HG03280 (cell line): ENCODE measurements at regions not wholly inside any gene's neighbourhood (a gene's known extent, or its start where the extent isn't known, plus 50 kb on each side); places are given as distances from the start of the nearest gene placed in this dataset.

ENCODE experiments used
- ATAC-seq: cut with Tn5 transposase; IDR thresholded peaks from one replicate; pipeline ENCODE4 v1.9.1; 2021; ENCODE audit warnings: mild to moderate bottlenecking, moderate library complexity; ENCODE audit not compliant: unreplicated experiment

- ATAC-seq, result no peak
These were observed 66.3 kb upstream of the GLI2 start for GRCh38 chr2:120669121-120669952.

DNA sequence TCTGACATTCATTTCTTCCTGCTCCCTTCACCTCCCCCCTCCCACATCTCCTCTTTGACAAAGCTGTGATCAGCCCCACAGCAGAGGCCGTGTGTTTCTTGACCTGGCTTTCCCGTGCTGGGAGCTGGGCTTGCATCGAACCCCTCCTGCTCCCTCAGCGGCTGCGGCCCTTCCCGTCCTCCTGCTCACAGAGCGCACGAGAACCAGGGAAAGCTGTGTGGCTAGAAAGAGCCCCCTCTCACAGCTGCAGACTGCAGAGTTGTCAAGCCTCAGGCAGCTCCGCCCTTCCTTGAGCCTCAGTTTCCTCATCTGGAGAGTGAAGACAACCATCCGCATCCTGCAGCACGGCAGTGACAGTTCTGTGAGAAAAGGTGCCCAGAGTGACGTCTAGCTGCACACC lies 65.7 kb upstream of the GLI2 start:
- ATAC-seq, result no peak

- ATAC-seq, result no peak
These were observed 65.3 kb upstream of the GLI2 start for GRCh38 chr2:120670371-120670770.

- ATAC-seq, result no peak
These were observed 64.7 kb upstream of the GLI2 start for GRCh38 chr2:120670771-120671480.

DNA sequence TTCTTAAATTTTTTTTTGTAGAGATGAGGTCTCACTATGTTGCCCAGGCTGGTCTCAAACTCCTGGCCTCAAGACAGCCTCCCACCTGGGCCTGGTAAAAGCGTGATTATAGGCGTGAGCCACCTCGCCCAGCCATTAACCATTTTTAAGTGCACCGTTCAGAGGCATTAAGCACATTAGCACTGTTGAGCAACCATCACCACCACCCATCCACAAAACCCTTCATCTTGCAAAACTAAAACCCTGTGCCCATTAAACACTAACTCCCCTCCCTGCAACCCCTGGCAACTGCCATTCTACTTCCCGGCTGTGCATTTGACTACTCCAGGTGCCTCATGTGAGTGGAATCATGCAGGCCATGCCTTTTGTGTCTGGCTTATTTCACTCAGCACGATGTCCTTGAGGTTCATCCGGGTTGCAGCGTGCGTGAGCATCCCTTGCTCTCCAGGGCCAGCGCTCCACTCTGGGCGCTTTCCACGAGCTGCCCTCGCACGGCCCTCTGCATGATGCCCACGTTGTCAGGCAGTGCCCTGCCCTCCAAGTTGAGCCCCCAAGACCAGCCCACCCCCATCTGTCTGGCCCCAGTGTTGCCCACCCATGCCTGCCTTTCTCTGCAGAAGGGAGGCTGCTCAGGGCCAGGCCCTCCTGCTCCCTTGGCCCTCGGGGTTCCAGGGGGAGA lies 63.0 kb upstream of the GLI2 start:
- ATAC-seq, result no peak

DNA sequence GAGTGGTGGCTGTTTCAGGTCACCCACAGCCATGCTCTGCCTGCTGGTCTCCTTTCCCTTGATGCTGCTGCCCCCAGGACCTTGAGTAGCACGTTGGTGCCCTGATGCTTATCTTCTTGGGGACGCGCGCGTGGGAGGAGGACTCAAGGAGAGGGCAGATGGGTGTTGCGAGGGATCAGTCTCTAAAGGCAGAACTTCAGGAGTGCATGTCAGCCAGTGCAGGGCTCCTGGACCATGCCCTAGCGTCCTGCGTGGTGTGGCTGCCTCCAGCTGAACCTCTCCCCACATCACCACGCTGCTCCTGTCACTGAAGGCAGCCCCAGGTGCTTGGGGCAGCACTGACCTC lies 62.5 kb upstream of the GLI2 start:
- no peak for ATAC-seq

- no peak for ATAC-seq
These were observed 62.1 kb upstream of the GLI2 start for GRCh38 chr2:120673571-120674061.

DNA sequence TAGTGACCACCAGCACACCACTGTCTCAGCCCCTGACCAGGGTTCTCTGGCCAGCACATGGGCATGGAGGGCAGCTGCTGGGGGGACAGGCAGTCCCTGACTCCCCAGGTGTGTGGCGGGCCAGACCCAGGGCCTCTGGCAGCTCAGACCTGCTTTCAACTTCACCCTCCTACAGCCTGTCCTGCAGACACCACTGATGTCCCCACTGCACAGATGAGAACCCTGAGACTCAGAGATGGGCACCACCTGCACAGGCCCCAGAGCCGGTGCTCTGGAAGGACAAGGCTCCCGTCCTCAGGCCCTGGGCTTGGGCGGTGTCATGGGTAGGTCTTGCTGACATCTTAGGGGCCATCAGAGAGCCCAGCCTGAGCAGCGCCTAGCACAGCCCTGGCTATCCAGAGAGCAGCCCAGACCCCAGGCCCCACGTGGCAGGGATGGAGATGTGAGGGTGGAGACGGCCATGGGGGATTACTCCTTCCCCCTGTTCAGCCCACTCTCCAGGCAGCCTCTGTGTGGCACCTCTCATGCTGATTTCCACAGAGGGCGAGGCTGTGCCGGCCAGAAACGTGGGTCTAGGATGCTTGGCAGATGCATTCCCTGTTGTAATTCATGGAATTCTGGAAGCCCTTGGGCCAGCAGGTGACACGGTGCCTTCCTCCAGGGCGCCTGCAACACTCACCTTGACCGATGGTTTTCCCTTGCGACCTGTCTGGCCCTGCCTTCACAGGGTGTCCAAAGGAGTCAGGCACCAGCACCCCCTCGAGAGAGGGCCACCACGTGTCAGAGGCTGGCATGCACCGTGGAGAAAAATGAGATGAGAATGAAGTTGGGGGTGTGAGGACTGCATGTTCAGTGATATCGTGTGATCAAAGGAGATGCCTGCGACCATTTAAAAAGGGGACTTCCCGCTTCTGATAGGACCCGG lies 61.2 kb upstream of the GLI2 start:
- no peak for ATAC-seq

DNA sequence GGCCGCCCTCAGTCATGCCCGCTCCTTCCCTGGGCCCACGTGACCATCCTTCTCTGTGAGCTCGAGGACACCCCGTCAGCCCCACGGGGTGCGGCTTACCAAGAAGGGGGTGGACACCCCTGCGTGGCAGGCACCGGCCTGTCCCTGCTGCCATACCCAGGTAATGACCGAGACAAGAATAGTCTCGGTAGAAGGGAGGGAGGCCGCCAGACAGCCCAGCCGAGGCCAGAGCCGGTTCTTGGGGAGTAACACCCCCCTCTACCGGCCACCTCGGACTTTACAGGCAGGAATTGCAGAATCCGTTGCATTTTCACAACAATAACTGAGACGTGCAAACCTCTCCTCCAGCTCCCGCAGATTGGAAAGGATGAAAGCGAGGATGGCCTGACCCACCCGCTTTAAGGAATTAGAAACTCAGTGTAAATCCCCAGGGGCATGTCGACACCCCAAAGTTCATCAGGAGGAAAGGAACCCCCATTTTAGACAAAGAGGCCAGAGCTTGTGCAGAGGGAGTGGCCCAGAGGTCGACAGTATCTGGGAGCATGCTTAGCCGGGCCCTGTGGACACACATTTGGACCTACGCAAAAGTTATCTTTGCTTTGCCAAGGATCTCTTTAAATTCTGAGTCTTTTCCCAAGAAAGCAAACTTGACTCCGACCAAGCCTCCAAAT lies 60.1 kb upstream of the GLI2 start:
- no peak for ATAC-seq

GRCh38 chr2:120677221-120677620 lies 58.4 kb upstream of the GLI2 start:
- ATAC-seq, result no peak

- no peak for ATAC-seq
These were observed 57.9 kb upstream of the GLI2 start for GRCh38 chr2:120677696-120678247.

DNA sequence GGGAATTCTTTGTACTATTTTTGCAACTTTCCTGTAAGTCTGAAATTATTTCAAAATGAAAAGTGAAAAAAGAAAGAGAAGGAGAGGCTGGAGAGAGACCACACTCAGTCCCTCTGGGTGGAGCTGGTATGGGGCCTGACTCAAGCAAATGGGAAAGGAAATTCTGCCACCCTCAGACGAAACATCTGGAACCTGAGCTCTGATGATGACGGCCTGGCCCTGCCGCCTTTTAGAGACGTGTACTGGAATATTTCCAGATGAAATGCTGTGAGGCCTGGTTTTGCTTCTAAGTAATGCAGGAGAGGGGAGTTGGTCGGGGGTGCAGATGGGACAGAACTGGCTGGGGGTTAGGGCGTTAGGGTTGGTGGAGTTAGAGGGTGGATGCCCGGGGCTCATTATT lies 57.4 kb upstream of the GLI2 start:
- ATAC-seq, result no peak

GRCh38 chr2:120678926-120679325 lies 56.7 kb upstream of the GLI2 start:
- no peak for ATAC-seq

DNA sequence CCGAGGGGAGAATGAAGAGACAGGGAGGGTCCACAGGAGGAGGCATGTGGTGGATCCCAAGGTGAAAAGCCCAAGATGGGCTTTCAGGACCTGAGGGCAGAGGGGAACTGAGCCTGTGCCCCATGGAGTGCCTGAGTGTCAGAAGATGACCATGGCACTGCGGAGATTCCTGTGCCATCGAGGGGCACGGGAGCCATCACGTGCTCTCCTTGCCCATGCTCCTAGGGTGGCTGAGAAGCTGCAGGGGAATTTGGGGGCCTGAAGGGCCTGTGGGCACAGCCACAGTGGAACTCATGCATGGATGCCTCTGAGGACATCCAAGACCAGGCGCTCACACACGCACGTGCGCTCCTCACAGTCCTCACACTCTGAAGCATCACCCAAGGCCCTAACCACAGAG lies 56.1 kb upstream of the GLI2 start:
- ATAC-seq, result no peak

- ATAC-seq, result no peak
These were observed 55.4 kb upstream of the GLI2 start for GRCh38 chr2:120680136-120680761.

DNA sequence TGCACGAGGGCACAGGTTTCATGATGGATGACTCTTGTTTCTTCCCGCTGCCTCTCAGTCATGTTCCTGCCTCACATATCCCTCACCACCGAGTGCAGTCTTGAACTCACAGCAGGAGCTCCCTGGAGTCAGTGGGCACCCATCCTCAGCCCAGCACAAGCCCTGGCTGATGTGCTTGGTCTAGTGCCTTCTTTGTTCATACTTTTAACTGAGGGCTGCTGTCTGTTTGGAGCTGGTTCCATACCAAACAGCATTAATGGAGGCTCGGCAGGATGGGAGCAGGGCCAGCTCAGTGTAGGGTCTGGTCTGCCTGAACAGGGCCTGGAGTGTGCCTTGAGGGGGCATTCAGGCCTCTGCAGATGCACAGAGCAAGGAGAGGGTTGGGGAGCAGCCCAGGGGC lies 54.5 kb upstream of the GLI2 start:
- no peak for ATAC-seq

- no peak for ATAC-seq
These were observed 53.9 kb upstream of the GLI2 start for GRCh38 chr2:120681696-120682288.

- ATAC-seq, result no peak
These were observed 53.0 kb upstream of the GLI2 start for GRCh38 chr2:120682654-120683053.

GRCh38 chr2:120683081-120683480 lies 52.6 kb upstream of the GLI2 start:
- ATAC-seq, result no peak
